Mucosa of descending colon (tissue), 3 donors: ENCODE measurements at regions not wholly inside any gene's neighbourhood (a gene's known extent, or its start where the extent isn't known, plus 50 kb on each side); places are given as distances from the start of the nearest gene placed in this dataset.

ENCODE experiments used
- ATAC-seq: fragments of 200-7000 bp; cut with Tn5 transposase; one replicate; pipeline ENCODE4 v1.9.1; 2020; ENCODE audit warnings: mild to moderate bottlenecking, moderate library complexity
- DNase-seq, 3 donors: peaks; one replicate each; pipeline ENCODE4 v3.0.0-alpha.2; 2020
- H3K36me3 ChIP-seq: fragments of 200-600 bp; one replicate; pipeline ENCODE4 v1.8.0; 2021; ENCODE audit warnings: low read depth, mild to moderate bottlenecking
- H3K4me1 ChIP-seq: fragments of 200-600 bp; one replicate; pipeline ENCODE4 v1.8.0; 2021; ENCODE audit warnings: low read depth, mild to moderate bottlenecking
- H3K4me3 ChIP-seq: fragments of 200-600 bp; one replicate; pipeline ENCODE4 v1.8.0; 2021; ENCODE audit warnings: mild to moderate bottlenecking
- H3K9me3 ChIP-seq: fragments of 200-600 bp; one replicate; pipeline ENCODE4 v1.8.0; 2021; ENCODE audit warnings: mild to moderate bottlenecking
- intact Hi-C, 2 donors: fragments of 100-400 bp; cut with DNase I in 1 of 2; cut with micrococcal nuclease in 1 of 2; formaldehyde crosslinking; loops; one replicate each; pipeline versions ENCODE4 v1.11.0 to v1.11.1; 2022; cut with DNase I, micrococcal nuclease
- TF ChIP-seq, protein P1 (sequence below): fragments of 200-600 bp; IDR thresholded peaks from one replicate; pipeline ENCODE4 v1.8.0; 2022; ENCODE audit warnings: antibody characterized with exemption, mild to moderate bottlenecking
- donor health status: DM: no; HTN: no; CAD: no; lungs with moderate emphysema.
- donor health status: DM: no; HTN: no; CAD: no.
- donor health status: DM: no; HTN: yes; CAD: no.

DNA sequence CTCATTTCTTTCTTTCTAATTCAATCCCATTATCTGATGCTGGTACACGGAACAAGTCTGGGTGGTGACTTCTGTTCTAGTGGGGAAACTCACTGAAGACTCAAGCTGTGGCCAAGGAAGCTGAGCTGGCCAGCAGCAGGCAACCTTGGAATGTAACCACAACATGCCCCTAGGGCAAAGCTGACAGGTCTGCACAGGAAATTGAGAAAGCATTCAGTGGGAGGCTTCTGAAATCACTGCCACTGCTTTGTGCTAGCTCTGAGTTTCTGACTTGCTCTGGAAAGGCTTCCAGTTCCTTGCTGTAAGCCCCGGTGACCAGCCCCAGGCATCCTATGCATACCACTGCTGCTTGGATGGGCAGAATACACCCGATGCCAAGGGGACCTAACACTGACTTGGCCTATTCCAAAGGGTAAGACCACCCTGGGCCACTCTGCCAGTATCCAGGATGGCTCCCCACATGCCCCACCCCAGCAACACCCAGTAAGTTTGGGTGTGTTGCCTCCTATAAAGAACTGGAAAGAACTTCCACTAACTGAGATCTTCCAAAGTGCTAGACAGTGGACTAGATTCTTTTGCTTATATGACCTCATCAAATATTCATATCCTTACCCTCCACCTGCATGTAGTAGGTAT, 84.5 kb upstream of the CDKN3 start:
- no peak for ATAC-seq
- no peak for DNase-seq
- no peaks in the 10 kb centered on the region for H3K4me1 ChIP-seq
- intact Hi-C loops, result no loop called here
- TF ChIP-seq, protein P1, sequence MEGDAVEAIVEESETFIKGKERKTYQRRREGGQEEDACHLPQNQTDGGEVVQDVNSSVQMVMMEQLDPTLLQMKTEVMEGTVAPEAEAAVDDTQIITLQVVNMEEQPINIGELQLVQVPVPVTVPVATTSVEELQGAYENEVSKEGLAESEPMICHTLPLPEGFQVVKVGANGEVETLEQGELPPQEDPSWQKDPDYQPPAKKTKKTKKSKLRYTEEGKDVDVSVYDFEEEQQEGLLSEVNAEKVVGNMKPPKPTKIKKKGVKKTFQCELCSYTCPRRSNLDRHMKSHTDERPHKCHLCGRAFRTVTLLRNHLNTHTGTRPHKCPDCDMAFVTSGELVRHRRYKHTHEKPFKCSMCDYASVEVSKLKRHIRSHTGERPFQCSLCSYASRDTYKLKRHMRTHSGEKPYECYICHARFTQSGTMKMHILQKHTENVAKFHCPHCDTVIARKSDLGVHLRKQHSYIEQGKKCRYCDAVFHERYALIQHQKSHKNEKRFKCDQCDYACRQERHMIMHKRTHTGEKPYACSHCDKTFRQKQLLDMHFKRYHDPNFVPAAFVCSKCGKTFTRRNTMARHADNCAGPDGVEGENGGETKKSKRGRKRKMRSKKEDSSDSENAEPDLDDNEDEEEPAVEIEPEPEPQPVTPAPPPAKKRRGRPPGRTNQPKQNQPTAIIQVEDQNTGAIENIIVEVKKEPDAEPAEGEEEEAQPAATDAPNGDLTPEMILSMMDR, result no peak
- no peaks in the 10 kb centered on the region for H3K36me3 ChIP-seq
- no peak overlapping the region for H3K4me3 ChIP-seq
- H3K9me3 ChIP-seq, result no peaks in the 10 kb centered on the region

DNA sequence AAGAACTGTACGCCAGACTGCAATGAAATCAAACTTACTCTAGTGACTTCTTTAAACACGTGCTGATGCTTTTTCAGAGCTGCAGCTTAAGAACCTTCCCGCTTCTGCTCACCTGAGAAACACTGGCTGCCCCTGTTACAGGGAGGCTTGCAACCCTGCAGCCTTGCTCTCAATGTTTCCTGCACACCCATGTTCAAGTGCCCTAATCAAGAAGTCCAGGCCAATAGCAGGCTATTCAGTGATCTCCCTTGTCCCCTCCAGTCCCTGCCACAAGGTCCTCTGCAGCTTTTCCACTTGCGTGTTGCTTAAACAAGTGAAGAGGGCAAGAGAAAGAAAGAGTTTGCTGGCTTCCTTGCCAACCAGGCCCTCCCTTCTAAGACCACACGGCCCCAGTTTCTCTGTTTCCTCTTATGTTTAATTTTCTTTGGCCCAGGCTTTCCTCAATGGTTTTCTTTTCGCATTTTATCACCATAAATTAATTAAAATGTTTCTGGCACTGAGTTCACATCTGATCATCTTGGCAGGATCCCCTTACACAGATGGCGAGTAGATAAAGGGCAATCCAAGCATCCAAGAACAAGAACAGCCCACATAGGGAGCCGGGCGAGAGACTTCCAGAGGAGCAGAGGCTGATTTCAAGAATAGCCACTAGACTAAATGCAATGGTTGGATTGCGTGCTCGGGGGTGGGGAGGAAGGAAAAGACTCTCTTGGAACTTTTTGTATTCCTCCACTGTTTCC, 82.3 kb upstream of the CDKN3 start:
- Histone ChIP-seq H3K36me3 (no peaks in the 10 kb centered on the region), H3K9me3 (no peaks in the 10 kb centered on the region), H3K4me1 (no peaks in the 10 kb centered on the region), H3K4me3 (no peak overlapping the region)
- DNase-seq, result no peak
- intact Hi-C loops, result no loop called here
- ATAC-seq, result no peak
- TF ChIP-seq, protein P1, result no peak

DNA sequence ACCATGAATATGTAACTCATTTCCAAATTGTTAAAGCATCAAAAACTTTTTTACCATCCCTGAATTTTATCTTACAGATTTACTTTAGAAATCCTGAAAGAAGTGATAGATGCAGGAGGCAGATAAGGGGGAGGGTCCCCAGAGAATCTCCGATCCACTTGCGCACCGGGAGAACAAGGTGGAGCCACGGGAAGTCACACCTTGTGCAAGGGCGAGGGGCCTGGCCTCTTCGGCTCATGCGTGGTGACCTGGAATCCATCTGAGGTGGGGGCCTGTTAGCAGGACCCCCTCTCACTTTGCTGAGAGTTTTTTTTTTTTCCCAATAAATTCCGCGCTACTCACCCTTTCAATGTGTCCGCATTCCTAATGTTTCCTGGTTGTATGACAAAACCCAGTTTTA, 80.2 kb upstream of the CDKN3 start:
- Histone ChIP-seq H3K4me1 (no peaks in the 10 kb centered on the region), H3K4me3 (no peak overlapping the region), H3K36me3 (no peaks in the 10 kb centered on the region), H3K9me3 (no peaks in the 10 kb centered on the region)
- intact Hi-C loops, result no loop called here
- ATAC-seq, result no peak
- no peak for DNase-seq
- TF ChIP-seq, protein P1, result no peak

DNA sequence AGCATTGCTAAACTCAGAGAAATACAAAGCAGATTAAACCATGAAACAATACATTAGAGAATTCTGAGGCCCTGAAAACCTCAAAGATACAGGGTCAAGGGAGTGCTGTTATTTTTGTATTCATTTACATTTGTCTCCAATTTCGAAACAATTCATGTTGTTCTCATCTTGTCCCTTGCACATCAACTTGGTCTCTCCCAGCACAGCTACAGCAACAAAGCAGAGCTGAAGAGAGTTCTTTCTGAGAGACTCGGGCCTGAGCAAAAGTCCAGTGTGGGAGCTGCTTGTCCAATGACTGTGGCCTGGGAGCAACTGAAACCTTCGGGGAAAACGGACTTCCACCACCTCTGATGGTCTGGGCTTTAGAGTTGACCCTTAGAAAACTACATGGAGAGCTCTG, 79.4 kb upstream of the CDKN3 start:
- no peak for DNase-seq
- intact Hi-C loops, result no loop called here
- H3K36me3 ChIP-seq, result no peaks in the 10 kb centered on the region
- H3K4me3 ChIP-seq, result no peak overlapping the region
- ATAC-seq, result no peak
- TF ChIP-seq, protein P1, result no peak
- H3K9me3 ChIP-seq, result no peaks in the 10 kb centered on the region
- no peaks in the 10 kb centered on the region for H3K4me1 ChIP-seq

DNA sequence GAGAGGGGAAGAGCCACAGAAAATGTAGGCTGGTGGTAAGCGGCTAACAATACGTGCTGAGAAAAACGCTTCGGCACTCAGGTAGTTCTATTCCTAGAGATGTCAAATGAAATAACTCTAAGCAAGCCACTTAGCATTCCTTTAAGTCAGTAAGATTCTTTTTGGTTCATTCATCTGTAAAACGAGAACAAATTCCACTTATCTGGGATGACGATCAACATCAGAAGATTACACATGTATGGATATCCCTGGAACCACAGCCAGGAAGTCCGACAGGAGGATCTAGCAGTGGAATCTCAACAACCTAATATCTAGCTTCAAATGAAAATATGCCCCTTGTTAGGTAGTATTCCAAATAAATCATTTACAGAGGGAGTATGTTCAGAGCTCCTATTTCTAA, 74.6 kb upstream of the CDKN3 start:
- TF ChIP-seq, protein P1, result no peak
- intact Hi-C loops, result loop anchor here in 1 of 2 donors (10.0 kb wide), 1 partner anchor 147 kb away; no protein-coding TSS in a partner anchor
- Histone ChIP-seq H3K4me1 (no peaks in the 10 kb centered on the region), H3K4me3 (no peak overlapping the region), H3K36me3 (no peaks in the 10 kb centered on the region), H3K9me3 (no peaks in the 10 kb centered on the region)
- ATAC-seq, result no peak
- no peak for DNase-seq
